ENCODE measurements at regions not wholly inside any gene's neighbourhood (a gene's known extent, or its start where the extent isn't known, plus 50 kb on each side); places are given as distances from the start of the nearest gene placed in this dataset.
"Not testable (repeated sequence)": the region's sequence is repeated elsewhere in the genome, so short reads cannot be mapped to it uniquely, and the experiment has no call there.

GRCh38 chr2:161067846-161068350 is 92.3 kb upstream of the TANK start:
- no peaks in the 10 kb centered on the region for H3K27me3 ChIP-seq
- H3K4me1 ChIP-seq = no peaks in the 10 kb centered on the region
- H3K4me3 ChIP-seq = no peak overlapping the region

GRCh38 chr2:161068670-161069069 is 91.6 kb upstream of the TANK start:
- TF ChIP-seq POLR2A (IDR thresholded peaks at IDR 0.05) (no peak), CTCF (IDR thresholded peaks at IDR 0.05) (no peak)
- Histone ChIP-seq H3K27ac (no peak overlapping the region), H3K36me3 (no peaks in the 10 kb centered on the region), H3K4me1 (no peaks in the 10 kb centered on the region), H3K9me3 (no peaks in the 10 kb centered on the region), H3K4me3 (no peak overlapping the region), H3K27me3 (no peaks in the 10 kb centered on the region)
- no peak for DNase-seq

More at GRCh38 chr2:161067846-161068350, 92.3 kb upstream of the TANK start:
- Histone ChIP-seq H3K27ac (no peak overlapping the region), H3K9me3 (no peaks in the 10 kb centered on the region), H3K36me3 (no peaks in the 10 kb centered on the region)
- TF ChIP-seq CTCF (IDR thresholded peaks at IDR 0.05) (no peak), POLR2A (IDR thresholded peaks at IDR 0.05) (no peak)
- no peak for DNase-seq

- H3K4me1 ChIP-seq = no peaks in the 10 kb centered on the region
- no peaks in the 10 kb centered on the region for H3K9me3 ChIP-seq
- no peaks in the 10 kb centered on the region for H3K36me3 ChIP-seq
- no peaks in the 10 kb centered on the region for H3K27me3 ChIP-seq
- DNase-seq = no peak
- TF ChIP-seq CTCF (IDR thresholded peaks at IDR 0.05) (no peak), POLR2A (IDR thresholded peaks at IDR 0.05) (no peak)
- no peak overlapping the region for H3K27ac ChIP-seq
- H3K4me3 ChIP-seq = no peak overlapping the region
Observed at GRCh38 chr2:161070693-161071479, 89.3 kb upstream of the TANK start.

GRCh38 chr2:161072436-161072835 is 87.8 kb upstream of the TANK start:
- H3K36me3 ChIP-seq, H3K27me3 ChIP-seq, H3K9me3 ChIP-seq, H3K4me1 ChIP-seq, H3K4me3 ChIP-seq, DNase-seq, H3K27ac ChIP-seq: not testable (repeated sequence)

- no peaks in the 10 kb centered on the region for H3K9me3 ChIP-seq
- DNase-seq = no peak
- no peak overlapping the region for H3K4me3 ChIP-seq
- H3K27me3 ChIP-seq = no peaks in the 10 kb centered on the region
- peaks cover 0 to 10% (median 0%) of the 10 kb centered on the region in 4 donors for H3K4me1 ChIP-seq
- TF ChIP-seq POLR2A (IDR thresholded peaks at IDR 0.05) = no peak
- TF ChIP-seq CTCF (IDR thresholded peaks at IDR 0.05) = no peak
- H3K36me3 ChIP-seq = no peaks in the 10 kb centered on the region
- H3K27ac ChIP-seq = no peak overlapping the region
Observed at GRCh38 chr2:161075701-161076100, 84.5 kb upstream of the TANK start.

- H3K9me3 ChIP-seq = no peaks in the 10 kb centered on the region
- H3K4me1 ChIP-seq = peaks cover 0 to 10% (median 0%) of the 10 kb centered on the region in 4 donors
- H3K4me3 ChIP-seq = no peak overlapping the region
- peak overlapping the region in 2 of 4 donors; percentile 2 to 57 for H3K27ac ChIP-seq
- no peak for DNase-seq
- H3K36me3 ChIP-seq = no peaks in the 10 kb centered on the region
- TF ChIP-seq CTCF (IDR thresholded peaks at IDR 0.05) = no peak
- TF ChIP-seq POLR2A (IDR thresholded peaks at IDR 0.05) = no peak
- no peaks in the 10 kb centered on the region for H3K27me3 ChIP-seq
Observed at GRCh38 chr2:161076936-161077335, 83.3 kb upstream of the TANK start.

All from Peyer's patch (tissue), 4 donors.